ENCODE measurements at regions not wholly inside any gene's neighbourhood (a gene's known extent, or its start where the extent isn't known, plus 50 kb on each side); places are given as distances from the start of the nearest gene placed in this dataset.

DNA sequence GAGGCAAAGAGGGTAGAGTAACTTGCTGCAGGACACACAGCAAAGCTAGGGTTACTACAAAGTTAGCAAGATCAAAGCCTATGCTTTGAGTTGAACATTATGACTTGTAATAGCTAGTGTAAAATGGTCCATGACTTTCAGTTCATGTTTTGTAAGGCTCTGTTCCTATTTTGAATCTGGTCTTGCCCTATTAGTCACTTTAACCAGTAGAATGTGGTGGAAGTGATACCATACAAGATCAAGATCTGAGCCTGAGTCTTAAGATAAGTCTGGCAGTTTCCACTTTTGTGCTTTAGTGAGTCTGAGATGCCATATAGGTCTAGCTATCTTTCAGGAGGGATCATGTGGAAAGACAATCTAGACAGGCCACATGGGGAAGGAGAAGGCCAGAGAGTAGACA lies 282.1 kb upstream of the BRINP3 start:
- H3K9me3 Mint-ChIP-seq (ENCODE audit: low read depth), result no peaks in the 10 kb centered on the region
- DNase-seq (ENCODE audit: low spot score, unreplicated experiment), result no peak
- TF ChIP-seq, protein P1, sequence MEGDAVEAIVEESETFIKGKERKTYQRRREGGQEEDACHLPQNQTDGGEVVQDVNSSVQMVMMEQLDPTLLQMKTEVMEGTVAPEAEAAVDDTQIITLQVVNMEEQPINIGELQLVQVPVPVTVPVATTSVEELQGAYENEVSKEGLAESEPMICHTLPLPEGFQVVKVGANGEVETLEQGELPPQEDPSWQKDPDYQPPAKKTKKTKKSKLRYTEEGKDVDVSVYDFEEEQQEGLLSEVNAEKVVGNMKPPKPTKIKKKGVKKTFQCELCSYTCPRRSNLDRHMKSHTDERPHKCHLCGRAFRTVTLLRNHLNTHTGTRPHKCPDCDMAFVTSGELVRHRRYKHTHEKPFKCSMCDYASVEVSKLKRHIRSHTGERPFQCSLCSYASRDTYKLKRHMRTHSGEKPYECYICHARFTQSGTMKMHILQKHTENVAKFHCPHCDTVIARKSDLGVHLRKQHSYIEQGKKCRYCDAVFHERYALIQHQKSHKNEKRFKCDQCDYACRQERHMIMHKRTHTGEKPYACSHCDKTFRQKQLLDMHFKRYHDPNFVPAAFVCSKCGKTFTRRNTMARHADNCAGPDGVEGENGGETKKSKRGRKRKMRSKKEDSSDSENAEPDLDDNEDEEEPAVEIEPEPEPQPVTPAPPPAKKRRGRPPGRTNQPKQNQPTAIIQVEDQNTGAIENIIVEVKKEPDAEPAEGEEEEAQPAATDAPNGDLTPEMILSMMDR (IDR thresholded peaks at IDR 0.05; ENCODE audit: unreplicated experiment), result no peak
- H3K4me3 Mint-ChIP-seq (ENCODE audit: low read depth), result no peak overlapping the region
- no peak overlapping the region for H3K27ac Mint-ChIP-seq
- no peaks in the 10 kb centered on the region for H3K4me1 Mint-ChIP-seq (ENCODE audit: low read depth)
- no peaks in the 10 kb centered on the region for H3K27me3 Mint-ChIP-seq
- H3K36me3 Mint-ChIP-seq (ENCODE audit: insufficient read depth), result no peaks in the 10 kb centered on the region

DNA sequence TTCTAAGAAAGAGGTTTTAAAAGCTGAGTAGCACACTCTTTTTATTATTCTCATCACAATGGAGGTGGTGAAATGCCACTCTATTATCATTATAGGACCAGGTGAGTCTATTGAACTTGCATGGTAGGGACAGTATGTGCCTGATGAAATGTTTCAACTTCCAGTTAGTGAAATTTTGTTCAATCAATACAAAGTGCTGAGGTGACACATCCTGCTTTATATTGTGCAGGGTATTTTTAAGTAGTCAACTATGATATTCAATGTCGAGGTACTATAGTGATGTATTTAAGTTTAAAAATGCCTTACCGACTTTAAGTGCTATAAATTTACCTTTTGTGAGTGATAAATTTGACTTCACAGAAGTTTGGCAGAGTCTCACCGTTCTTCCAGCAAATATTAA lies 284.7 kb upstream of the BRINP3 start:
- Mint-ChIP-seq H3K9me3 (ENCODE audit: low read depth) (no peaks in the 10 kb centered on the region), H3K4me3 (ENCODE audit: low read depth) (no peak overlapping the region), H3K27me3 (no peaks in the 10 kb centered on the region), H3K27ac (no peak overlapping the region), H3K4me1 (ENCODE audit: low read depth) (no peaks in the 10 kb centered on the region), H3K36me3 (ENCODE audit: insufficient read depth) (no peaks in the 10 kb centered on the region)
- TF ChIP-seq, protein P1 (IDR thresholded peaks at IDR 0.05; ENCODE audit: unreplicated experiment), result no peak
- no peak for DNase-seq (ENCODE audit: low spot score, unreplicated experiment)

DNA sequence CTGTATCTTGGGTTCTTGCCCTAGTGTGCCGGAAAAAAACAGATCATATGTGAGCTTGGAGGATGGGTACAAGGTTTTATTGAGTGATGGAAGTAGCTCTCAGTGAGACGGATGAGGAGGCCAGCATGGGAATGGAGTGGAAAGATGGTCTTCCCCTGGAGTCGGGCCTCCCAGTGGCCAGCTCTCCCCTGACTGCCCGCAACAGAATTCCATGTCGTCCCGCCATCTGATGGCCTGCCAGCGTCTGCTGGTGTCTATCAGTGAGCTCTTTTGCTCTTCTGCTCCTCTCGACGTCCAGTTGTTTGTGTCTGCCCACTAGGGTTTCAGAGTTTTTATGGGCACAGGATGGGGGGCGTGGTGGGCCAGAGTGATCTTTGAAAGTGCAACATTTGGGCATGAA lies 315.2 kb upstream of the BRINP3 start:
- Mint-ChIP-seq H3K4me3 (ENCODE audit: low read depth) (no peak overlapping the region), H3K9me3 (ENCODE audit: low read depth) (no peaks in the 10 kb centered on the region), H3K36me3 (ENCODE audit: insufficient read depth) (no peaks in the 10 kb centered on the region), H3K4me1 (ENCODE audit: low read depth) (no peaks in the 10 kb centered on the region), H3K27me3 (no peaks in the 10 kb centered on the region), H3K27ac (no peak overlapping the region)
- TF ChIP-seq, protein P1 (IDR thresholded peaks at IDR 0.05; ENCODE audit: unreplicated experiment), result no peak
- DNase-seq (ENCODE audit: low spot score, unreplicated experiment), result no peak

DNA sequence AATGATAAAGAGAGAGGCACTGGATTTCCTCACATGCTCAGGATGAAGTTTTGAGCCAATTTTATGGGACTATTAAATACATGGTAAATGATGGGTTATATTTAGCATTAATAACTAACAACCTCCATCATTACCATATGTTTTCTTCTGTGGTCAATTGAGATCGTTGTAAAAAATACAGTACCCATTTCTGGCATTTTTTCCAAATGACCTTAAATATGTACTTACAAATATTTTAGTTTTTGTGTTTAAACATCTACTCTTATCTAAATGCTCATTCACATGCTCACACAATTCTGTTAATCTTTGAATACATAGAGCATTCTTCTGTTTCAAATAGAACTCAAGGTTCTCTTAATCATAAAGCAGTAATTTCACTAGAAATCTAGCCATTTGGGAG lies 330.0 kb upstream of the BRINP3 start:
- H3K27ac Mint-ChIP-seq, result no peak overlapping the region
- no peaks in the 10 kb centered on the region for H3K4me1 Mint-ChIP-seq (ENCODE audit: low read depth)
- TF ChIP-seq, protein P1 (IDR thresholded peaks at IDR 0.05; ENCODE audit: unreplicated experiment), result no peak
- H3K4me3 Mint-ChIP-seq (ENCODE audit: low read depth), result no peak overlapping the region
- no peaks in the 10 kb centered on the region for H3K36me3 Mint-ChIP-seq (ENCODE audit: insufficient read depth)
- no peaks in the 10 kb centered on the region for H3K27me3 Mint-ChIP-seq
- H3K9me3 Mint-ChIP-seq (ENCODE audit: low read depth), result no peaks in the 10 kb centered on the region
- no peak for DNase-seq (ENCODE audit: low spot score, unreplicated experiment)

DNA sequence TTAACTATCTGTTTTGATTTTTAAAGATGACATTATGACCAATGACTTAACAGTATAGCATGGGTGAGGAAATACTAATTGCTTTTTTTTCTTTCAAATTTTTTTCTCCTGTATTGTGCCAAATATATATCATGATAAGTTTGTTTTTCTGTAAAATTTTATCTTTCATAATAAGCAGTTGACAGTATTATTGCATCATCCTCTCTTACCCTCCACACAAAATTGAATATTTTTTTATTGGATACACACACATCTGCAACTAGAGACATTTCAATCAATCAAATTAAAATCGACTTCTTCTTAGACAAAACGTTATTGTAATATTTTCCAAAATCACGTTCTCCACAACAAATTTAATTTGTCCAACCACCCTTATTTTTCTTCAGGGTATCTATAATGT lies 330.4 kb upstream of the BRINP3 start:
- Mint-ChIP-seq H3K4me3 (ENCODE audit: low read depth) (no peak overlapping the region), H3K27me3 (no peaks in the 10 kb centered on the region), H3K4me1 (ENCODE audit: low read depth) (no peaks in the 10 kb centered on the region), H3K36me3 (ENCODE audit: insufficient read depth) (no peaks in the 10 kb centered on the region), H3K9me3 (ENCODE audit: low read depth) (no peaks in the 10 kb centered on the region), H3K27ac (no peak overlapping the region)
- TF ChIP-seq, protein P1 (IDR thresholded peaks at IDR 0.05; ENCODE audit: unreplicated experiment), result no peak
- DNase-seq (ENCODE audit: low spot score, unreplicated experiment), result no peak

All from progenitor cell of endocrine pancreas (in vitro differentiated cells).